MCF 10A (cell line): ENCODE measurements at regions not wholly inside any gene's neighbourhood (a gene's known extent, or its start where the extent isn't known, plus 50 kb on each side); places are given as distances from the start of the nearest gene placed in this dataset.

ENCODE experiments used
- BruUV-seq: library from RNA; stranded (reverse); fragments of 400-500 nt; replicated peaks from 2 replicates; lab custom pipeline; 2021; lab: Mats Ljungman, UMichigan
- CTCF ChIA-PET: fragments of 300-600 bp; sonication (Branson Sonifier 250); formaldehyde crosslinking; extraction: SDS; loops from one replicate; lab custom pipeline; 2021; ENCODE audit warnings: antibody characterized with exemption, inconsistent platforms; lab: Yijun Ruan, JAX
- POLR2A ChIA-PET: fragments of 300-600, 350-650 bp; sonication (Branson Sonifier 250); formaldehyde crosslinking; extraction: SDS; loops from one replicate; lab custom pipeline; 2020; ENCODE audit warnings: antibody characterized with exemption, inconsistent platforms; lab: Yijun Ruan, JAX
- DNase-seq: peaks from one replicate; pipeline ENCODE4 v3.0.0-alpha.2; 2018; ENCODE audit not compliant: unreplicated experiment
- H3K27ac Mint-ChIP-seq: one replicate; pipeline ENCODE4 v1.8.0; 2022; ENCODE audit warnings: mild to moderate bottlenecking, low read depth, mixed read lengths; ENCODE audit not compliant: unreplicated experiment
- H3K27me3 Mint-ChIP-seq: one replicate; pipeline ENCODE4 v1.8.0; 2022; ENCODE audit warnings: mixed read lengths; ENCODE audit not compliant: insufficient read depth, unreplicated experiment
- H3K36me3 Mint-ChIP-seq: one replicate; pipeline ENCODE4 v1.8.0; 2022; ENCODE audit warnings: mild to moderate bottlenecking, moderate library complexity, mixed read lengths; ENCODE audit not compliant: insufficient read depth, unreplicated experiment
- H3K4me1 Mint-ChIP-seq: one replicate; pipeline ENCODE4 v1.8.0; 2022; ENCODE audit warnings: mixed read lengths; ENCODE audit not compliant: insufficient read depth, unreplicated experiment
- H3K4me3 Mint-ChIP-seq: one replicate; pipeline ENCODE4 v1.8.0; 2022; ENCODE audit warnings: mild to moderate bottlenecking, moderate library complexity, mixed read lengths; ENCODE audit not compliant: unreplicated experiment
- H3K9me3 Mint-ChIP-seq: one replicate; pipeline ENCODE4 v1.8.0; 2022; ENCODE audit warnings: mixed read lengths; ENCODE audit not compliant: unreplicated experiment
- CTCF ChIP-seq: fragments of 200-600 bp; IDR thresholded peaks from one replicate; pipeline ENCODE4 v1.8.0; 2022; ENCODE audit warnings: antibody characterized with exemption, mild to moderate bottlenecking; ENCODE audit not compliant: unreplicated experiment
- intact Hi-C: fragments of 100-400 bp; cut with micrococcal nuclease; formaldehyde crosslinking; loops from 2 replicates; pipeline ENCODE4 v1.14.1; 2022

- TF ChIP-seq CTCF: no peak
- no peaks in the 10 kb centered on the region for H3K27me3 Mint-ChIP-seq
- no peaks in the 10 kb centered on the region for H3K36me3 Mint-ChIP-seq
- intact Hi-C loops: no loop called here
- ChIA-PET CTCF (interaction anchor here (1.2 to 7.5 kb wide), 2 partner anchors 118 to 915 kb away, joined by 3 to 102 read pairs; no protein-coding TSS in a partner anchor), POLR2A (no interaction called here)
- H3K4me3 Mint-ChIP-seq: no peak overlapping the region
- no TSS peak for BruUV-seq
- H3K9me3 Mint-ChIP-seq: no peaks in the 10 kb centered on the region
- H3K27ac Mint-ChIP-seq: no peak overlapping the region
- H3K4me1 Mint-ChIP-seq: peaks cover 6% of the 10 kb centered on the region
- DNase-seq: no peak
These were observed 229.3 kb upstream of the MCTP2 start for GRCh38 chr15:94002041-94002440.

- no TSS peak for BruUV-seq
- TF ChIP-seq CTCF: no peak
- ChIA-PET POLR2A (no interaction called here), CTCF (interaction anchor here (7.5 kb wide), 1 partner anchor 118 kb away, joined by 102 read pairs; no protein-coding TSS in a partner anchor)
- no peaks in the 10 kb centered on the region for H3K9me3 Mint-ChIP-seq
- no peak for DNase-seq
- H3K4me3 Mint-ChIP-seq: no peak overlapping the region
- H3K36me3 Mint-ChIP-seq: no peaks in the 10 kb centered on the region
- no peaks in the 10 kb centered on the region for H3K27me3 Mint-ChIP-seq
- intact Hi-C loops: no loop called here
- no peak overlapping the region for H3K27ac Mint-ChIP-seq
- H3K4me1 Mint-ChIP-seq: peaks cover 6% of the 10 kb centered on the region
These were observed 230.0 kb upstream of the MCTP2 start for GRCh38 chr15:94001255-94001801.

GRCh38 chr15:94000606-94001005, 230.8 kb upstream of the MCTP2 start:
- intact Hi-C loops: no loop called here
- Mint-ChIP-seq H3K9me3 (no peaks in the 10 kb centered on the region), H3K4me3 (no peak overlapping the region), H3K36me3 (no peaks in the 10 kb centered on the region), H3K4me1 (peaks cover 6% of the 10 kb centered on the region), H3K27me3 (no peaks in the 10 kb centered on the region), H3K27ac (no peak overlapping the region)
- TF ChIP-seq CTCF: no peak
- no peak for DNase-seq
- CTCF ChIA-PET: interaction anchor here (7.5 kb wide), 1 partner anchor 119 kb away, joined by 102 read pairs; no protein-coding TSS in a partner anchor
- BruUV-seq: no TSS peak
- POLR2A ChIA-PET: no interaction called here

- peak; percentile 51 for DNase-seq
- no peaks in the 10 kb centered on the region for H3K27me3 Mint-ChIP-seq
- BruUV-seq: no TSS peak
- POLR2A ChIA-PET: interaction anchor here (0.7 to 1.0 kb wide), 3 partner anchors 123 to 910 kb away, joined by 3 to 6 read pairs (median 4); no protein-coding TSS in a partner anchor
- CTCF ChIA-PET: interaction anchor here (0.6 to 7.5 kb wide), 25 partner anchors 9 to 968 kb away, joined by 3 to 102 read pairs (median 4); no protein-coding TSS in a partner anchor
- no peak overlapping the region for H3K27ac Mint-ChIP-seq
- H3K4me1 Mint-ChIP-seq: no peaks in the 10 kb centered on the region
- no peak overlapping the region for H3K4me3 Mint-ChIP-seq
- no peaks in the 10 kb centered on the region for H3K36me3 Mint-ChIP-seq
- intact Hi-C loops: loop anchor here (1.0 kb wide), 2 partner anchors 123 to 967 kb away; no protein-coding TSS in a partner anchor
- H3K9me3 Mint-ChIP-seq: no peaks in the 10 kb centered on the region
- peak; percentile 80 for TF ChIP-seq CTCF
These were observed 234.2 kb upstream of the MCTP2 start for GRCh38 chr15:93997071-93997658.
